PFSK-1 (cell line): ENCODE measurements at regions not wholly inside any gene's neighbourhood (a gene's known extent, or its start where the extent isn't known, plus 50 kb on each side); places are given as distances from the start of the nearest gene placed in this dataset.

ENCODE experiments used
- FOXP2 ChIP-seq: optimal IDR thresholded peaks from 2 replicates; pipeline ENCODE3; 2011; ENCODE audit warnings: borderline replicate concordance, control low read depth, inconsistent platforms; ENCODE audit not compliant: insufficient read depth; ENCODE audit errors: extremely low read length, extremely low read depth
- POLR2AphosphoS5 ChIP-seq: IDR thresholded peaks from 2 replicates; pipeline ENCODE4 v1.6.1; 2012; ENCODE audit warnings: low read depth, mild to moderate bottlenecking, control low read depth, low read length, moderate library complexity
- SIN3A ChIP-seq: IDR thresholded peaks from 2 replicates; pipeline ENCODE4 v1.6.1; 2012; ENCODE audit warnings: mild to moderate bottlenecking, low read length, moderate library complexity, borderline replicate concordance; ENCODE audit not compliant: insufficient read depth
- TAF1 ChIP-seq: IDR thresholded peaks from 2 replicates; pipeline ENCODE4 v1.6.1; 2012; ENCODE audit warnings: low read length, control low read depth, borderline replicate concordance; ENCODE audit not compliant: insufficient read depth
- TF ChIP-seq, protein P1 (sequence below), 2 experiments: IDR thresholded peaks; 2 replicates each; pipeline versions ENCODE4 v1.6.1 to v1.8.0; 2011 to 2012; ENCODE audit warnings: low read depth in 2 of 2, low read length in 2 of 2, control low read depth in 1 of 2, inconsistent platforms in 1 of 2, mild to moderate bottlenecking in 1 of 2, moderate library complexity in 1 of 2; ENCODE audit not compliant: insufficient read depth in 1 of 2

DNA sequence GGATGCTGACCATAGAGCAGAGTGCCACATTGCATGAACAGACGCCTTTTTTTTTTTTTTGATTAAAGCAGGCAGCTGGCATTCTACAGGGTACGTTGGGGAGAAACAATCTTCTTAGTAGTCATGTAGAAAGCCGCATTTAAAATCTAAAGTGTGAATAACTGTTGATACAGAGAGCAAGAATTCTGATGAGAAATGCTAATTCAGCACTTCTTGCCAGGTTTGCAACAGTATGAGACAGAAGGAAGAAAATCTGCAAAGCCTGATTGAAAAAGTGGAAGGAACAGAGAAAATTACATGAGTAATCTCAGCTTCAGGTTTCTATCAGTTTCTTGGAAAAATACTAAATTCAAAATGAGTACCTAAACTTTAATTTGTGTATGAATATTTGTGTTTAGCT, 232.7 kb upstream of the CHRM2 start:
- TF ChIP-seq SIN3A = no peak
- no peak for TF ChIP-seq POLR2AphosphoS5
- TF ChIP-seq, protein P1, sequence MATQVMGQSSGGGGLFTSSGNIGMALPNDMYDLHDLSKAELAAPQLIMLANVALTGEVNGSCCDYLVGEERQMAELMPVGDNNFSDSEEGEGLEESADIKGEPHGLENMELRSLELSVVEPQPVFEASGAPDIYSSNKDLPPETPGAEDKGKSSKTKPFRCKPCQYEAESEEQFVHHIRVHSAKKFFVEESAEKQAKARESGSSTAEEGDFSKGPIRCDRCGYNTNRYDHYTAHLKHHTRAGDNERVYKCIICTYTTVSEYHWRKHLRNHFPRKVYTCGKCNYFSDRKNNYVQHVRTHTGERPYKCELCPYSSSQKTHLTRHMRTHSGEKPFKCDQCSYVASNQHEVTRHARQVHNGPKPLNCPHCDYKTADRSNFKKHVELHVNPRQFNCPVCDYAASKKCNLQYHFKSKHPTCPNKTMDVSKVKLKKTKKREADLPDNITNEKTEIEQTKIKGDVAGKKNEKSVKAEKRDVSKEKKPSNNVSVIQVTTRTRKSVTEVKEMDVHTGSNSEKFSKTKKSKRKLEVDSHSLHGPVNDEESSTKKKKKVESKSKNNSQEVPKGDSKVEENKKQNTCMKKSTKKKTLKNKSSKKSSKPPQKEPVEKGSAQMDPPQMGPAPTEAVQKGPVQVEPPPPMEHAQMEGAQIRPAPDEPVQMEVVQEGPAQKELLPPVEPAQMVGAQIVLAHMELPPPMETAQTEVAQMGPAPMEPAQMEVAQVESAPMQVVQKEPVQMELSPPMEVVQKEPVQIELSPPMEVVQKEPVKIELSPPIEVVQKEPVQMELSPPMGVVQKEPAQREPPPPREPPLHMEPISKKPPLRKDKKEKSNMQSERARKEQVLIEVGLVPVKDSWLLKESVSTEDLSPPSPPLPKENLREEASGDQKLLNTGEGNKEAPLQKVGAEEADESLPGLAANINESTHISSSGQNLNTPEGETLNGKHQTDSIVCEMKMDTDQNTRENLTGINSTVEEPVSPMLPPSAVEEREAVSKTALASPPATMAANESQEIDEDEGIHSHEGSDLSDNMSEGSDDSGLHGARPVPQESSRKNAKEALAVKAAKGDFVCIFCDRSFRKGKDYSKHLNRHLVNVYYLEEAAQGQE (IDR thresholded peaks at IDR 0.05; ENCODE audit: insufficient read depth in 1 of 2, low read depth in 2 of 2, low read length in 2 of 2) = no peak
- TF ChIP-seq FOXP2 = no peak
- TF ChIP-seq TAF1 = no peak

DNA sequence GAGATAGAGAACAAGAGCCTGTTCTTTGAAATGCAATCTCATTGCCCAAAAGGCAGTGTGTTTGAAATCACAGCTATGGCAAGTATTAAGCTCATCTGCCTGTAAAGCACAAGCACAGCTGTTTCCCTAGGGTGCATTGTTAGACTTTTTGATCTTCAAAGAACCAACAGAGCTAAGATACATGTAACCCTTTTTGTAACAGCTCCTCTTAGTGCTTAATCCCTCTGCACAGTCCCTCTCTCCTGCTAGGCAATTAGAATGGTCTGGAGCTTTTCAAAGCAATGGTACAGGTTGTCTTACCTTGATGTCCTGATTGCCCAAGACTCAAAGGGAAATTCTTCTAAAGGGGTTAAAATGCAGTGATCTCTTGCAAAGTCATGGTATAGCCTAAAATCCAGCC, 249.6 kb upstream of the CHRM2 start:
- no peak for TF ChIP-seq FOXP2
- no peak for TF ChIP-seq TAF1
- no peak for TF ChIP-seq SIN3A

DNA sequence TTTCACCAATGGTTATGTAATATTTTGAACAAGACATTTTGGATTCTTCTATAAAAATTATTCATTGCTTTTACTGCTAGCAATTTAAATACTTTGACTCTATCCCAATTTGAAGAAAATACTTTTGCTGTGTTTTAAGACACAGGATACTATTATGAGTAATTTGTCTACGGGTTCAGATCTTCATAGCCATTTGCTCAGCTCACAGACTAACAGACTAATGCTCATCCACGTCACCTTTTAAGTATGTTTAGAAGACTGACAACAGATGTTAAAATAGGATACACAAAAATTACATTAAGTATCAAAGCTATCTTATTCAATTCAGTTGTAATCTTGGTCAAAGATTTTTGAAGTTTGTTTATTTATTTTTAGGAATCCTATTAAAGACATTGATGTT, 251.3 kb upstream of the CHRM2 start:
- TF ChIP-seq, protein P1 (IDR thresholded peaks at IDR 0.05; ENCODE audit: insufficient read depth in 1 of 2, low read depth in 2 of 2, low read length in 2 of 2) = no peak
- TF ChIP-seq FOXP2 = no peak
- TF ChIP-seq SIN3A = no peak
- no peak for TF ChIP-seq POLR2AphosphoS5
- TF ChIP-seq TAF1 = no peak

DNA sequence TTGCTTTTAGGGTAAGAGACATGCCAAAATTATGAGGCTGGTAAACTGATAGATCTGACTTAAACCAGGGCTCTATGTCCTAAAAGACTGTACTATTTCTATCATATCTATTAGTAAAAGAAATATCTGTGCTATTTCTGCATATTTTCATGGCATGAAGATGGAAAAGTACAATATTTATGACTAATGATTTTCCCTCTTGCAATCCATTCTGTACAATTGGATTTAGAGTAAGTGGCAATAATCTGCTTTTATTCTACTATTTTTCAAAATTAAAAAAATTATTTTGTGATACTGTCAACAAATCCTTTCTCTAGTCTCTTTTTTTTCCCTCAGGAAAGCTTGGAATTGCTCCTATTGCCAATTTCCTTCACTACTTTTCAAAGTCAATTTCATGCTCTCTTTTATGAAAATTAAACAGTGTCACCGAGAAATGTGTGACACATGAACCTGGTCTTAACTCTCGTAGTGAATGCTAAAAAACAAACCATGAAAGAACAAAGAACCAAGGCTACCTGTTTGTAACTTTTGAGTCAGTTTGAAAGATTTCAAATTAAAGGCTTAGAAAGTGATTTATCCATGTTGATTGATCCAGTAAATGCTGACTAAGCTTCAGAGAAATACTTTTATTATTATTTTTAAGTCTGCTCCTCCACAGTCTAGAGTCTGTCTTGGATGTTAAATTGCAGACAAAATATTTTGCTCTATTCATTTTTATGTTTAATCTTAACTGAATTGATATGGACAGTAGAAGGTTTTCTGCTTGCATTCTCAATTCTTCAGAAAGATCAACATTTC, 262.7 kb upstream of the CHRM2 start:
- no peak for TF ChIP-seq POLR2AphosphoS5

DNA sequence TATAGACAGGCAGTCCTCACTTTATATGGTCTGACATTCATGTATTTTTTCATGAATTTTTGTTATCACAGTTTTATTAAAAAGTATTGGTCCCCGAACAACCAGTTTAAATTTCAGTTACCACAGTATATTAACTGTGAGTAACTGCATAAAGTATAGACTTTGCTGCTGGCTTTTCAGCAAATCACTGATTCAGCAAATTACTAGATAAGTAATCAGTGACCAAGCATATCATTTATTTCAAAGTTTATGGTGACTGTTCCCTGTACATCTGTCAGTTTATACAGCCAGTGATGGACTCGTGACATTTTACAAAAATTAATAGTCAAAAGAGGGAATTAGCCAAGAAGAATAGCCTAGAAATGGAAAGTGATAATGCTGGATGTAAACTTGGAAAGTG, 266.7 kb upstream of the CHRM2 start:
- no peak for TF ChIP-seq SIN3A
- no peak for TF ChIP-seq POLR2AphosphoS5
- TF ChIP-seq, protein P1 (IDR thresholded peaks at IDR 0.05; ENCODE audit: insufficient read depth in 1 of 2, low read depth in 2 of 2, low read length in 2 of 2) = no peak
- no peak for TF ChIP-seq TAF1
- no peak for TF ChIP-seq FOXP2

DNA sequence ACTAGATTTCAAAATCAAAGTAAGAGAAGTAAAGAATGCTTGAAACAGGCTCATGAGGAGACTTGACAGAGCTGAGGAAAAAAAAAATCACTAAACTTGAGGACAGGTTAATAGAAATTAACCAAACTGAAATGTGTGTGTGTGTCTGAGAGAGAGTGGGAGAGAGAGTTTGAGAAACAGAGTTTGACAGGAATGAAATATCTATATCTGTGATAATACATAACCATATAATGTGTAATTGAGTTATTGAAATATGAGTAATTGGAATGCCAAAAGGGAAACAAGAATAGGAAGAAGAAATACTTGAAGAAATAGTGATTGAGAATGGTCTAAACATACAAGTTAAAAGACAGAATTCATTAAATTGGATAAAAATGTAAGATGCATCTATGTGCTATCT, 268.0 kb upstream of the CHRM2 start:
- TF ChIP-seq FOXP2 = no peak
- TF ChIP-seq, protein P1 (IDR thresholded peaks at IDR 0.05; ENCODE audit: insufficient read depth in 1 of 2, low read depth in 2 of 2, low read length in 2 of 2) = no peak
- TF ChIP-seq TAF1 = no peak
- TF ChIP-seq POLR2AphosphoS5 = no peak
- TF ChIP-seq SIN3A = no peak
